WTC11 (cell line): ENCODE measurements at regions not wholly inside any gene's neighbourhood (a gene's known extent, or its start where the extent isn't known, plus 50 kb on each side); places are given as distances from the start of the nearest gene placed in this dataset.

ENCODE experiments used
- ETV6 ChIP-seq: sonication (generic); formaldehyde crosslinking; IDR thresholded peaks from 2 replicates; pipeline ENCODE4 v1.8.1; 2022; ENCODE audit warnings: mild to moderate bottlenecking, missing genetic modification reagents
- FOXP1 ChIP-seq: sonication (generic); formaldehyde crosslinking; IDR thresholded peaks from 2 replicates; pipeline ENCODE4 v1.8.0; 2022; ENCODE audit warnings: missing genetic modification reagents, mild to moderate bottlenecking, moderate library complexity, borderline replicate concordance
- GABPB1 ChIP-seq: sonication (generic); formaldehyde crosslinking; IDR thresholded peaks from 2 replicates; pipeline ENCODE4 v1.8.1; 2023; ENCODE audit warnings: mild to moderate bottlenecking, missing genetic modification reagents
- TF ChIP-seq, protein P1 (sequence below): sonication (generic); formaldehyde crosslinking; IDR thresholded peaks from 2 replicates; pipeline ENCODE4 v1.8.0; 2022; ENCODE audit warnings: mild to moderate bottlenecking, missing genetic modification reagents
- TF ChIP-seq, protein P2 (sequence below): sonication (generic); formaldehyde crosslinking; IDR thresholded peaks from 2 replicates; pipeline ENCODE4 v1.8.0; 2022; ENCODE audit warnings: mild to moderate bottlenecking, missing genetic modification reagents
- TF ChIP-seq, protein P3 (sequence below): sonication (generic); formaldehyde crosslinking; IDR thresholded peaks from 2 replicates; pipeline ENCODE4 v1.8.0; 2022; ENCODE audit warnings: missing genetic modification reagents
- TF ChIP-seq, protein P4 (sequence below): fragments of 200-600 bp; IDR thresholded peaks from 2 replicates; pipeline ENCODE4 v1.8.0; 2022; ENCODE audit warnings: antibody characterized with exemption
- TF ChIP-seq, protein P5 (sequence below): fragments of 250-450 bp; sonication (Bioruptor Pico); IDR thresholded peaks from 2 replicates; pipeline ENCODE4 v1.9.0; 2021; ENCODE audit warnings: mild to moderate bottlenecking

DNA sequence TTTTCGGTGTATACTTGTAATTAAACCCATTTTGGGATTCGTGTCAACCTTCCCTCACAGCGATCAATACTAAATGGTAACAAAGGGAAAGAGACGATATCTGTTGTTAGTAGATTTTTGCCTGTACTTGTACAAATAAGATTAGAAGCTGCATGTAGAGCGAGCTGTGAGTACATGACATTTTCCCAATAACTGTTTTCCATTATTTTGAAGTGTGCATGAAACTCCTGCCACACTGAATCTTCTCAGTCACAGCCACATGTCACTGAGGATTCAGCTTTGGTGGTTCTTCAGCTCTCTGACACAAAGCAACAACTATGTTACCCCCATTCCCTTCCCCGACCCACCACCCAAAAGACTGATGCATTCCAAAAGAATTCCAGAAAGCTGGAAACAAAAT is 685.6 kb downstream of the EFNA5 start:
- TF ChIP-seq, protein P1, sequence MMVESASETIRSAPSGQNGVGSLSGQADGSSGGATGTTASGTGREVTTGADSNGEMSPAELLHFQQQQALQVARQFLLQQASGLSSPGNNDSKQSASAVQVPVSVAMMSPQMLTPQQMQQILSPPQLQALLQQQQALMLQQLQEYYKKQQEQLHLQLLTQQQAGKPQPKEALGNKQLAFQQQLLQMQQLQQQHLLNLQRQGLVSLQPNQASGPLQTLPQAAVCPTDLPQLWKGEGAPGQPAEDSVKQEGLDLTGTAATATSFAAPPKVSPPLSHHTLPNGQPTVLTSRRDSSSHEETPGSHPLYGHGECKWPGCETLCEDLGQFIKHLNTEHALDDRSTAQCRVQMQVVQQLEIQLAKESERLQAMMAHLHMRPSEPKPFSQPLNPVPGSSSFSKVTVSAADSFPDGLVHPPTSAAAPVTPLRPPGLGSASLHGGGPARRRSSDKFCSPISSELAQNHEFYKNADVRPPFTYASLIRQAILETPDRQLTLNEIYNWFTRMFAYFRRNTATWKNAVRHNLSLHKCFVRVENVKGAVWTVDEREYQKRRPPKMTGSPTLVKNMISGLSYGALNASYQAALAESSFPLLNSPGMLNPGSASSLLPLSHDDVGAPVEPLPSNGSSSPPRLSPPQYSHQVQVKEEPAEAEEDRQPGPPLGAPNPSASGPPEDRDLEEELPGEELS (CRISPR knock-in tag), result no peak
- TF ChIP-seq, protein P2, sequence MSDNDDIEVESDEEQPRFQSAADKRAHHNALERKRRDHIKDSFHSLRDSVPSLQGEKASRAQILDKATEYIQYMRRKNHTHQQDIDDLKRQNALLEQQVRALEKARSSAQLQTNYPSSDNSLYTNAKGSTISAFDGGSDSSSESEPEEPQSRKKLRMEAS (CRISPR knock-in tag), result no peak
- TF ChIP-seq, protein P3, sequence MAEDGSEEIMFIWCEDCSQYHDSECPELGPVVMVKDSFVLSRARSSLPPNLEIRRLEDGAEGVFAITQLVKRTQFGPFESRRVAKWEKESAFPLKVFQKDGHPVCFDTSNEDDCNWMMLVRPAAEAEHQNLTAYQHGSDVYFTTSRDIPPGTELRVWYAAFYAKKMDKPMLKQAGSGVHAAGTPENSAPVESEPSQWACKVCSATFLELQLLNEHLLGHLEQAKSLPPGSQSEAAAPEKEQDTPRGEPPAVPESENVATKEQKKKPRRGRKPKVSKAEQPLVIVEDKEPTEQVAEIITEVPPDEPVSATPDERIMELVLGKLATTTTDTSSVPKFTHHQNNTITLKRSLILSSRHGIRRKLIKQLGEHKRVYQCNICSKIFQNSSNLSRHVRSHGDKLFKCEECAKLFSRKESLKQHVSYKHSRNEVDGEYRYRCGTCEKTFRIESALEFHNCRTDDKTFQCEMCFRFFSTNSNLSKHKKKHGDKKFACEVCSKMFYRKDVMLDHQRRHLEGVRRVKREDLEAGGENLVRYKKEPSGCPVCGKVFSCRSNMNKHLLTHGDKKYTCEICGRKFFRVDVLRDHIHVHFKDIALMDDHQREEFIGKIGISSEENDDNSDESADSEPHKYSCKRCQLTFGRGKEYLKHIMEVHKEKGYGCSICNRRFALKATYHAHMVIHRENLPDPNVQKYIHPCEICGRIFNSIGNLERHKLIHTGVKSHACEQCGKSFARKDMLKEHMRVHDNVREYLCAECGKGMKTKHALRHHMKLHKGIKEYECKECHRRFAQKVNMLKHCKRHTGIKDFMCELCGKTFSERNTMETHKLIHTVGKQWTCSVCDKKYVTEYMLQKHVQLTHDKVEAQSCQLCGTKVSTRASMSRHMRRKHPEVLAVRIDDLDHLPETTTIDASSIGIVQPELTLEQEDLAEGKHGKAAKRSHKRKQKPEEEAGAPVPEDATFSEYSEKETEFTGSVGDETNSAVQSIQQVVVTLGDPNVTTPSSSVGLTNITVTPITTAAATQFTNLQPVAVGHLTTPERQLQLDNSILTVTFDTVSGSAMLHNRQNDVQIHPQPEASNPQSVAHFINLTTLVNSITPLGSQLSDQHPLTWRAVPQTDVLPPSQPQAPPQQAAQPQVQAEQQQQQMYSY (CRISPR knock-in tag), result no peak
- TF ChIP-seq GABPB1 (CRISPR knock-in tag) (no peak), ETV6 (CRISPR knock-in tag) (no peak), FOXP1 (no peak)
- TF ChIP-seq, protein P4, sequence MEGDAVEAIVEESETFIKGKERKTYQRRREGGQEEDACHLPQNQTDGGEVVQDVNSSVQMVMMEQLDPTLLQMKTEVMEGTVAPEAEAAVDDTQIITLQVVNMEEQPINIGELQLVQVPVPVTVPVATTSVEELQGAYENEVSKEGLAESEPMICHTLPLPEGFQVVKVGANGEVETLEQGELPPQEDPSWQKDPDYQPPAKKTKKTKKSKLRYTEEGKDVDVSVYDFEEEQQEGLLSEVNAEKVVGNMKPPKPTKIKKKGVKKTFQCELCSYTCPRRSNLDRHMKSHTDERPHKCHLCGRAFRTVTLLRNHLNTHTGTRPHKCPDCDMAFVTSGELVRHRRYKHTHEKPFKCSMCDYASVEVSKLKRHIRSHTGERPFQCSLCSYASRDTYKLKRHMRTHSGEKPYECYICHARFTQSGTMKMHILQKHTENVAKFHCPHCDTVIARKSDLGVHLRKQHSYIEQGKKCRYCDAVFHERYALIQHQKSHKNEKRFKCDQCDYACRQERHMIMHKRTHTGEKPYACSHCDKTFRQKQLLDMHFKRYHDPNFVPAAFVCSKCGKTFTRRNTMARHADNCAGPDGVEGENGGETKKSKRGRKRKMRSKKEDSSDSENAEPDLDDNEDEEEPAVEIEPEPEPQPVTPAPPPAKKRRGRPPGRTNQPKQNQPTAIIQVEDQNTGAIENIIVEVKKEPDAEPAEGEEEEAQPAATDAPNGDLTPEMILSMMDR, result no peak
- TF ChIP-seq, protein P5, sequence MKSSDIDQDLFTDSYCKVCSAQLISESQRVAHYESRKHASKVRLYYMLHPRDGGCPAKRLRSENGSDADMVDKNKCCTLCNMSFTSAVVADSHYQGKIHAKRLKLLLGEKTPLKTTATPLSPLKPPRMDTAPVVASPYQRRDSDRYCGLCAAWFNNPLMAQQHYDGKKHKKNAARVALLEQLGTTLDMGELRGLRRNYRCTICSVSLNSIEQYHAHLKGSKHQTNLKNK (CRISPR knock-in tag), result no peak
